GM06990 (cell line): ENCODE measurements at regions not wholly inside any gene's neighbourhood (a gene's known extent, or its start where the extent isn't known, plus 50 kb on each side); places are given as distances from the start of the nearest gene placed in this dataset.

ENCODE experiments used
- DNase-seq: peaks from one replicate; pipeline ENCODE4 v3.0.0-alpha.2; 2011; ENCODE audit not compliant: insufficient read length; ENCODE audit errors: extremely low read depth
- H3K27me3 ChIP-seq: replicated peaks from 2 replicates; pipeline ENCODE4 v1.6.0; 2011; ENCODE audit warnings: low read length; ENCODE audit not compliant: control insufficient read depth, insufficient read depth
- H3K36me3 ChIP-seq: 2 replicates; pipeline ENCODE4 v1.5.1; 2011; ENCODE audit warnings: low read length; ENCODE audit not compliant: control insufficient read depth, insufficient read depth
- H3K4me3 ChIP-seq: replicated peaks from 2 replicates; pipeline ENCODE4 v1.5.1; 2011; ENCODE audit warnings: low read depth, mild to moderate bottlenecking, control low read depth, low read length
- CTCF ChIP-seq: IDR thresholded peaks from 2 replicates; pipeline ENCODE4 v1.5.1; 2011; ENCODE audit warnings: low read length, control low read depth, mild to moderate bottlenecking, inconsistent platforms; ENCODE audit not compliant: insufficient read depth, poor library complexity, severe bottlenecking

- DNase-seq, result no peak
These were observed 52.2 kb upstream of the TESK1 start for GRCh38 chr9:35552837-35553236.

GRCh38 chr9:35553670-35554543 is 51.2 kb upstream of the TESK1 start:
- DNase-seq, result no peak
- H3K4me3 ChIP-seq, result no peak overlapping the region
- TF ChIP-seq CTCF, result peak; percentile 68
- no peaks in the 10 kb centered on the region; the same call in none of the 2 replicates for H3K27me3 ChIP-seq
- no peaks in the 10 kb centered on the region for H3K36me3 ChIP-seq

More at GRCh38 chr9:35552837-35553236, 52.2 kb upstream of the TESK1 start:
- Histone ChIP-seq H3K36me3 (no peaks in the 10 kb centered on the region), H3K27me3 (no peaks in the 10 kb centered on the region; the same call in none of the 2 replicates), H3K4me3 (no peak overlapping the region)
- no peak for TF ChIP-seq CTCF

GRCh38 chr9:35555246-35555701 is 49.8 kb upstream of the TESK1 start:
- Histone ChIP-seq H3K36me3 (no peaks in the 10 kb centered on the region), H3K4me3 (no peak overlapping the region), H3K27me3 (no peaks in the 10 kb centered on the region; the same call in none of the 2 replicates)
- no peak for TF ChIP-seq CTCF
- DNase-seq, result no peak
